ENCODE measurements at regions not wholly inside any gene's neighbourhood (a gene's known extent, or its start where the extent isn't known, plus 50 kb on each side); places are given as distances from the start of the nearest gene placed in this dataset.
"Not testable (repeated sequence)": the region's sequence is repeated elsewhere in the genome, so short reads cannot be mapped to it uniquely, and the experiment has no call there.

DNA sequence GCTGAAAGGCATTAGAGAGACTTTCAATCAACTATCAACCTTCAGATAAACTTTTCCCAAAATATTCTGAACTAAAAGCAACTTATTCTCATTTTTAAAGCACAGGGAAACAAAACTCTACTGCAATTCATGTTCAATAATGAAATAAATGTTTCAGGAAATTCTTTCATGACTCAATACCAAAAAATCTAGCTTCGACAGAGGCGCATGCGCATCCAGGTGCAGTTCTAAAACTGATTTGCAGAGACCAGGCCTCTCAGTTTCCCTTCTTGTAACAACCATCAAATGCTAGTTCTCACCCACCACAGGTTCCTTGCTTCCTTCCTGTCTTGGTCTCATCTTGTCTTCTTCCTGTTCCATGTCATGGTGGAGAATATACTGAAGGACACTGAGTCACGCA, 55.3 kb upstream of the NRBF2 start:
- DNase-seq = no peak

DNA sequence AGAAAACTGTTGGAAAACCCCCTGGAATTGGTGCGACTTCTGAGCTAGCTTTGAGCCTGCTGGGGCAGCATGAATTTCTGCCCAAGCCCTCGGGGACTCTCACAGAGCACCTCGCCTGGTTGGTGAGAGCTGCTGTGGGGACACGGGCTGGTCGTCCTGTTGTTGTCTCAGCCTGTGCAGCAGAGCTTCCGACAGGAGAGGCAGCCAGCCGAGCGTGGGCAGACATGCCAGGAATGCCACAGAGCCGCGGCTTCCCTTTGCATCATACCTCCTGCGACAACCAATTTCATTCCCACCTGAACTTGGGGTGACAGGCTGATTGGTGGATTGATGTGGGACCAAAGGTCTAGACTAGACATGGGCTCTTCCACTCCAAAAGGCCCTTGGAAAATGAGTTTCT, 60.2 kb upstream of the NRBF2 start:
- DNase-seq = no peak

DNA sequence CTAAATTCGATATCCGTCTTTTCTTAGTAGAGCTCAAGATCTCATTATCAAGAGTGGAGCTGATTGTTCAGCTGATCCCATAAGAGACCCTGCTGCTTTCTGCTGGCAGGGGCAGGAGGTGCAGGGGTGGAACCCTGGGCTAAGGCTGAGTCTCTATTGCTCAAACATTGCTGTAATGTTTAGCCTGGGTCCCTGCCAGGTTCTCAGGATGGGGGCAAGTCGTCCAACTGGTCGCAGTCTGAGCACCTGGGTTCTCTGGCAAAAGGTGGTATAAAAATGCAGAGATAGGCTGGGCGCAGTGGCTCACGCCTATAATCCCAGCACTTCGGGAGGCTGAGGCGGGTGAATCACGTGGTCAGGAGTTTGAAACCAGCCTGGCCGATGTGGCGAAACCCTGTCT, 62.0 kb upstream of the NRBF2 start:
- no peak for DNase-seq

DNA sequence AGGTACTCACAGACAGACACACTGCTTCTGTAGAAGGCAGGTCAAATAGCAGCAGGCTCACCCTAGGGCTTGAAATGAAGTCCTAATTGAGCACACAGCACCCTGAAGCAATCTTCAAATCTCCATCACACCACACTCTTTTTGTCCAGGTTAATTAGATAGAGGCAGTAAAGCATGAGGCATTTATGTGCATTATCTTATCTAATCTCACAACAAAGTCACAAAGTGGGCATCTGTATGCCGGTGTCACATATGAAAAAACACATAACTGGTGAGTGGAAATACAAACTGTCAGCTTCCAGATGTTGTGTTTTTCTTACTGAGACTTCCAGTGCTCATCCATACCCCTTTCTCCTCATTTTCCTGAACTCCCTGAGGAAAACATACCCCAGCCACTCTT, 63.8 kb upstream of the NRBF2 start:
- DNase-seq = no peak

DNA sequence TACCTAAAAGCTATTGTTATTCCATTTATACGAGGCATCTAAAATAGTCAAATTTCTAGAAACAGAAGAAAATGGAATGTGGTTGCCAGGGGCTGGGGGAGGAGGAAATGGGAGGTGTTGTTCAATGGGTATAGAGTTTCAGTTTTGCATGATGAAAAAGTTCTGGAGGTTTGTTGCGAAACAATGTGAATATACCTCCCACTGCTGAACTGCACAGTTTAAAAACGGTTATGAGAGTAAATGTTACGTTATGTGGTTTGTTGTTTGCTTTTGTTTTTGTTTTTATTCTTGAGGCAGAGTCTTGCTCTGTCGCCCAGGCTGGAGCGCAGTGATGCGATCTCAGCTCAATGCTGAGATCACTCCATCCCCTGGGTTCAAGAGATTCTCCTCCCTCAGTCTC, 64.9 kb upstream of the NRBF2 start:
- DNase-seq = no peak

DNA sequence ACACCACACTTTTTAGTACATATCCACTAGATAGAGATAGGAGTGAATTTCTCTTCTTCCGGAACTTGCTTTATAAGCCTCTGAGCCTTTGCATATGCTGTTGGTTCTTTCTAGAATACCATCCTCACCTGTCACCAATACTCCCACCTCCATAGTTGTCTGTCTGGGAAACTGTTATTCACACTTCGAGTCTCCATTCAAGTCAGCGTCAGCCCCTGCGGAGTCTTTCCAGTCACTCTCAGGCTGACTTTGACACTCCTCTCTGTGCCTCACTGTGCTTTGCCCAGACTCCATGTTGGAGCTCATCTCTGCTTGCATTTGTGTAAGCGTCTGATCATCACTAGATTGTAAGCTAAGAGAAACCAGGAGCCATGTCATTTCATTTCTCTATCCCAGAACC, 66.5 kb upstream of the NRBF2 start:
- DNase-seq = no peak

DNA sequence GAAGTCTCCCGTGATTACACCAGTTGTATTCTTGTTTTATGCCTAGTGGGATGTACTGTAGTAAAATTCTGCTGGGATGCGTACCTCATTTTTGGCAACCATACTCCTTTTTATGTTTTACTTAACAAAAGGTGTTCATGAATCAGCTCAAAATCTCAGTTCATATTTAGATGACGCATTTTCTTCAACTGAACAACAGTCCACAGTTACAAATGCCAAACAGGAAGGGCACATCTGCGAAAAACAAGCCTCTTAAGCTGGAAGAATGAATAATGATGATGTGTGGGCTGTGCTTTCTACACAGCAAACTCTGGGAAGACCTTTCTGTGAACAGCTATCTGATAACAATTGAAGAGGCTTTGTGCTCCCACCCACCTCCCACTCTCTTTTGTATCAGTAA, 68.4 kb upstream of the NRBF2 start:
- DNase-seq = no peak

DNA sequence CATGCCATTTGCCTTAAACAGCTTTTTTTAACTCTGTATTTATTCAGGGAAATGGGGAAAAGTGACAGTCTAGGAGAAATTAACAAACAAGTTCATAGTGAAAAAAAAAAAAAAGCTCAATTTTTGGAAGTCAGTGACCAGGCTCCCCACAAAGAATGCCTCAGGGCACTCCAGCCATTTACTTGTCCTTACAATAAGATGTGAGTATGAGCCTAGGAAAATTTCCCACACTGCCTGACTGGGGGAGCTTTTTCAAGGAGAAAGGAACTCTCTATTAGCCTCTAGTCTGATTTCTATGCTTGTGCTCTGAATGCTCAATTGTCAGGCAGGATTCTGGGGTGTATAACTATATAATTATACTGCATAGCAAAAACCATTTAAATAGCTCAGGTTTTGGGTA, 74.9 kb upstream of the NRBF2 start:
- no peak for DNase-seq

DNA sequence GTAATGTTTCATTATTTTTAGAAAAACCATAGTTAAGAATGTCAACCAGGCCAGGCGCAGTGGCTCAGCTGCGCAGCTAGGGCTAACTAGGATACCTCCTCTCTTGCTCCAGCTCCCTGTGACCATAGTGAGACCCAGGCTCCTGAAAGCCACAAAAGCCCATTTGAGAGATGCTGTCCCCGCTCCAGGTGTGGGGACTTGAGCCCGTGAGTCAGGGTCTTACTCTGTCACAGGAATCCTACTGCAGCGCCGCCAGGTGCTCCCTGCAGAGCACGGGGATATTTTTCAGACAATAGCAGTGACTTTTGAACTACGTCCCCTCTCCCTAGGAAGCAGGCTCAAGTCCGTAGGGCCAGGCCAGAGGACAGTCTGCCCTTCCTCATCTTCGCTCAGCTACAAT, 75.6 kb upstream of the NRBF2 start:
- no peak for DNase-seq

DNA sequence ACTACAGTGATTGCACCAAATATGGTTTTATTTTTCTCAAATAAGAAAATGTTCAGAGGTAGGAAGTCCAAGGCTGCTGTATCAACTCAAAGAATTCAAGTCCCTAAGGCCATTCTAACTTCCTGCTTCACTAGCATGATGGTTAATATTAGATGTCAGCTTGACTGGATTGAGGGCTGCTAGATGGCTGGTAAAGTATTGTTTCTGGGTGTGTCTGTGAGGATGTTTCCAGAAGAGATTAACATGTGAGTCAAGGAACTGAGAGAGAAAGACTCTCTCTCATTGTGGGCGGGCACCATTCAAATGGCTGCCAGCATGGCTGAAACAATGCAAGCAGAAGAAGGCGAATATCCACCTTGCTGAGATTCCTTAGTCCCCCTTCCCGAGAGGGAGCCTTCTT, 77.4 kb upstream of the NRBF2 start:
- no peak for DNase-seq

DNA sequence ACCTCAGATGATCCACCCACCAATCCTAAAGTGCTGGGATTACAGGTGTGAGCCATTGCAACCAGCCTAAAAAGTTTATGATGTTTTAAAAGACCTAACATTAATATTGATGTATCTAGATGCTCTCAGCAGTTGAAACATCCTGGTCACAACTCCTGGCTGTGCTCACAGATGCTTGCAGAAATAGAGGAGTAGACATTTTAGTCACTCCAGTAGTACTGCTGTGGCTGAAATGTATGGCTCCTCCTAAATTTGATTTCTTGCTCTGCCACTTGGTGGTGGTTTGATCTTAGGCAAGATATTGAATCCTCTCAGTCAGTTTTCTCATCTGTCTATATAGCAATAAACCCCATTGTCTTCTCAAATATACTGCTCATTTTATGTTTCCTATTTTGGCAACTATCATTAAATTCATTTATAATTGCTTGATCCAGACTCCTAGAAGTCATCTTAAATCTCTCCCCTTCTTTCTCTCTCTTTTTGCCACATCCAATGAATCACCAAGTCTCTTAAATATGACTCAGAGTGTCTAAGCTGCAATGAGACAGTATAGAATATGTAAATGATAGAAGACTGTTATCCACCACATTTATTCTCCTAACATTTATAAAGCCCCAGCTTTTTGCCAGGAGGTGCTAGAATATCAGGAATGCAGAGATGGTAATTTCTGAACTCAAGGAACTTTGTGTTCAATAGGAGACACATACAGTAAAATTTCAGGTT, 78.1 kb upstream of the NRBF2 start:
- DNase-seq = no peak

DNA sequence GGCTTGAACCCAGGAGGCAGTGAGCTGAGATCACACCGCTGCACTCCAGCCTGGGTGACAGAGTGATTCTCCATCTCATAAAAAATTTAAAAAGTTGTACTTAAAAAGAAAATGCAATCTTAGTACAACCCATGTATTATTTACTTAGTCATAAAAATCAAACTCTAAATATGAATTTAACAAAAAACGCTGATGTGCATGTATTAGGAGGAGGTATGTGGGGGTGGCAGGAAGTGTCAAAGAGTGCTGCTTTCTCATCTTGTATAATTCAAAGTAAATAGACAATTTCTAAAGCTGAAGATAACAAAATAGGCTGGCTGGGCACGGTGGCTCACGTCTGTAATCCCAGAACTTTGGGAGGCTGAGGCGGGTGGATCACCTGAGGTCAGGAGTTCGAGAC, 81.0 kb upstream of the NRBF2 start:
- DNase-seq = no peak

DNA sequence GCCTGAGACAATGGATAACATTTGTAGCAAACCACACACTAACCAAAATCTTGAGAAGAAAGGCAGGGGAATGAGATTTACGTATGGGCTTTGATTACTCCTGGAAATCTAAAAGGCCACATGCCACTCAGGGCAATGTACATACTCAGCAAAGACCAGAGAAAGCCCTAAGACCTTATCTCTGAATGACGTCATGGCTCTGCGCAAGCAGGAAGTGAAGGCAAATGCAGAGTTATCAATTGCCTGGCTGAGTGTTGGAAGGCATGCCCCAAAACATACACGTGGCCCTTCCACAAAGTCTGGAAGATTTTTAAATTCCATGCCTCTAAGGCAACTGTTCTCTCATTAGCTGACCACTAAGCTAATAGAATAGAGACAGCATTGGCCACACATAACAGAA, 90.9 kb upstream of the NRBF2 start:
- DNase-seq = no peak

DNA sequence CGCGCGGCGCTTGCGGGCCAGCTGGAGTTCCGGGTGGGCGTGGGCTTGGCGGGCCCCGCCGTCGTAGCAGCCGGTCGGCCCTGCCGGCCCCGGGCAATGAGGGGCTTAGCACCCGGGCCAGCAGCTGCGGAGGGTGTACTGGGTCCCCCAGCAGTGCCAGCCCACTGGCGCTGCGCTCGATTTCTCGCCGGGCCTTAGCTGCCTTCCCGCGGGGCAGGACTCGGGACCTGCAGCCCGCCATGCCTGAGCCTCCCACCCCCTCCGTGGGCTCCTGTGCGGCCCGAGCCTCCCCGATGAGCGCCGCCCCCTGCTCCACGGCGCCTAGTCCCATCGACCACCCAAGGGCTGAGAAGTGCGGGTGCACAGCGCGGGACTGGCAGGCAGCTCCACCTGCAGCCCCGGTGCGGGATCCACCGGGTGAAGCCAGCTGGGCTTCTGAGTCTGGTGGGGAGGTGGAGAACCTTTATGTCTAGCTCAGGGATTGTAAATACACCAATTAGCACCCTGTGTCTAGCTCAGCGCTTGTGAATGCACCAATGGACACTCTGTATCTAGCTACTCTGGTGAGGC, 99.4 kb upstream of the NRBF2 start:
- not testable (repeated sequence) for DNase-seq

DNA sequence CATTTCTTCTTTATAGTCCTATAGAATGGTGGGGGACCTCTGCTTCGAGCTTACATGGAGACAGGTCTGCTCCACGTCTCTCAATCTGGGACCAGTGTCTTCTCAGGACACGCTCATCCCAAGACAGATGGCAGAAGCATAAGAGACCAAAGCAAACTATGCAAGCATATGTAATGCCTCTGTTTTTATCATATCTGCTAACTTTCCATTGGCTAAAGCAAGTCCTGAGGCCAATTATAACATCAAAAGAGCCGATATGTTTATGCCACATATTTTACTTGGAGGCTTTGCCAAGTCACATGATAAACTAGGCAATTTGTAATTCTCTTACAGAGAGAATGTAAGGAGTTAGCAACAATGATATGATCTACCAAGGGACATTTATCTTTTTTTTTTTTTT, 102.6 kb upstream of the NRBF2 start:
- DNase-seq = no peak

DNA sequence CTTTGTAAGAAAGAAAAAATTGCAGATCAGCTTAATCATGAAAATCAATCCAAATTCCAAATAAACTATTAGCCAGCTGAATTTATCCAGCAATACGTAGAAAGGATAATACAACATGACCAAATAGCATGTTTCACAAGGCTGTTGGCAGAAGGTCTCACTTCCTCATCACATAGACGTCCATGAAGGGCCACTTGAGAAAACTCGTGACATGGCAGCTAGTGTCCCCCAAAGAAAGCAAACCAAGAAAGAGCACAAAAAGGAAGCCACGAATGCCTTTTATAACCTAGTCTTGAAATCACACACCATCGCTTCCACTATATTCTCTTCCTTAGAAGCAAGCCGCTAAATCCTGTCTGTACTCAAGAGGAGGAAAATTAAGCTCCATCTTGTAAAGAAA, 105.6 kb upstream of the NRBF2 start:
- DNase-seq = no peak

DNA sequence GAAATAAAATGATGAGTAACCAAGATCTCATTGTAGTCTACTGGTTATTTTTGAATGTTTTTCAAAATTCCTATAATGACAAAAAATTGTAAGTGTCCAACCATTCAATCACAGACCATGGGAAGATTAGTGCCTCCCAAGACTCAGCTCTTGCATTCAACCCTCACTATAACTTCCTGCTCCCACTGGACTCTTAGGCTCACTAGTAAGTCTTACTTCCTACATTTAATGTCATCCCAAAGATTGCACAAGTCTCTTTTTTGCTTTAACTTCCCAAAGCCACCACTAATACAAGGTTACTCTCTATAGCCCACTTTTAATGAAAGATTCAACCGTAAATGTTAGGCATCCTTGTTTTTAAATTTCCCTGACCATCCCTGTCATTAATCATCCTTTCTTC, 111.9 kb upstream of the NRBF2 start:
- no peak for DNase-seq

DNA sequence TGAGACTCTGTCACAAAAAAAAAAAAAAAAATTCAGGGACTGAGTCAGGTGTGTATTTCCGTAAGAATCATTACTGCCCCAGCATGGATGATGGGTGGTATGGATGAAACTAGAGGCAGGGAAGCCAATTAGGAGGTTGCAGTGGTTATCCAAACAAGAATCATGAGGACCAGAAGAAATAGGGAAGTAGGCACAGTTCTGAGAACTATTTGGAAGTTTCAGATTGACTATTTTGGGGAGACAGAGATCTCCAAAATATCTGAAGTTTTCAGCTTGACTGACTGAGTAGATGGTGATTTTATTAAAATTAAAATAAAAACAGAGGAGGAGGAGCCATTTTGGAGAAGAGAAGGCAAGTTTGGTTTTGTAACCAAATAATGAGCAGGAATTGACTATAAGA, 119.4 kb upstream of the NRBF2 start:
- no peak for DNase-seq

DNA sequence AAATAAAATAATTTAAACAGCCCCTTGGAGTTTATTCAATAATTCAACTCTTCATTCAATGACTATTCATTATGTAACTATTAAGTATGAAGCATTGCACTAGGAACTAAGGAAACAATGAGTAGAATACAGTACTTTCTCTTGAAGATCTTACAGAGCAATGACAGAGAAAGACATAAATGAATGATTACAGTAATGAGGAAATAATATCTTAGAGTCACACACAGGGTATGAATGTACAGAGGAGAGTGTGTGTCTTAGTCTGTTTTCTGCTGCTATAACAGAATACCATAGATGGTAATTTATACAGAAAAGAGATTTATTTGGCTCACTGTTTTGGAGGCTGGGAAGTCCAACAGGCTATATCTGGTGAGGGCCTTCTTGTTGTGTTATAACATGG, 120.5 kb upstream of the NRBF2 start:
- no peak for DNase-seq

DNA sequence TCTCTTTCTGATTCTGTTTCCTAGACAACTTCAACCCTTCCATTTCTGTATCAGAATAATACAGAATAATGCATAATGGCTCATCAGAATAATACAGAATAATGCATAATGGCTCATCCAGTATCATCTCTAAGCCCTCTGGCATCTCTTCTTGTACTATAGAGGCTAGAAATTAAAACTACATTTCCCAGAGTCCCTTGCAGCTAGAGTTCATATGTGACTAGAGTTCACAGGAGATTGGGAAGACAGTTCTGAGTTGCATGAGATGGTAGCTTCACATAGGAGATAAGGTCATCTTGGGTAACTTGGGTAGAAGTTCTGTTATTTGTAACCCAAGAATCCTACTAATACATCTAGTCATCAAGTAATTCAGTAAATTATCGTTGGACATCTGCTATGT, 122.9 kb upstream of the NRBF2 start:
- DNase-seq = no peak

DNA sequence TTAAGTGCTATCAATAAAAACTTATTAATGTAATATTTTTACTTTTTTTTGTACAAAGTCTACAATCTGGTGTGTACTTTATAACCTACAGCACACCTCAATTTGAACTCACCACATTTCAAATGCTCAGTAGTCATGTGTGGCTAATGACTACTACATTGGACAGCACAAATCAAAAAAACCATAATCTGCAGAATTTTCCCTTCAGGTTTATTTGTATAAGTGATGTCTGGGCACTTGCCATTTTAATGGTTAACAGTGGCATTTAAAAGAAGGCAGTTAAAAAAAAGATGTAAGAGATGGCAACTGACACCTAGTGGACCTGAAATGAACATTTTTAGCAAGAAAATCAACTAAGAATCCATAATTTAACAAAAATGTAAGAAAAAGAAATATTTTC, 124.6 kb upstream of the NRBF2 start:
- no peak for DNase-seq

DNA sequence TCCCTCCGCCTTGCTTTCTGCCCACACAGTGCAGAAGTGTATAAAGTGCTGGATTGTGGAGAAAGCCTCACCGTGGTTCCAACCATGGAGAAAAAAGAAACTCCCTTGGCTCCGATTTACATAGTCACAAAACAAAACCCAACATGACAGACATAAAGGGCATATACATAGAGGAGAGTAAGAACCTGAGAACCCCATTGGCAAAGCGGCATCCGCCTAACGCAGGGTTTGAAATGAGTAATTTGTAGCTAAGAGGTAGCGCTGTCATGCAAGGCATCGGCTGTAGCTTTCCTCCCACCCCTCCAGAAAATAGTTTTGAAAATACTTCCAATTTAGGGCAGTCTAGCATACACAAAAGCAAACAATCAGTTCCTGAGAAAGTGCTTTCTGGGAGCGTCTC, 126.0 kb upstream of the NRBF2 start:
- no peak for DNase-seq

DNA sequence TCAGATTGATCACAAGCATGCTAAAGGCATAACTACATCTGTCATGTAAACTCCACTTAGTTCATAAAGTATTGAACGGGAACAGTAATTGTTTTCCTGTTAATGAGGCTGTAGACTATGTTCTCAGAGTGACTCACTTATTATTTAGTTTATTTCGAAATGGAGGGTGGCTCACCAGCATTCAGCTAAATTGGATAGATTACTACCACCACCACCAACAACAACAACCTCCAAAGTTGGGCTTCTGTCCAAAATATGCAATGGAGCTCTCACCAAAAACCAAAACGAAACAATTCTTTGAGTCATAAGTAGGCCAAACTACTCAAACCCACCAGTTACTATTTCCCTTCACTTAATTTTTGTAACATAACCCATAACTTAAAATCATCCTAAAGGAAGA, 127.9 kb upstream of the NRBF2 start:
- DNase-seq = no peak

DNA sequence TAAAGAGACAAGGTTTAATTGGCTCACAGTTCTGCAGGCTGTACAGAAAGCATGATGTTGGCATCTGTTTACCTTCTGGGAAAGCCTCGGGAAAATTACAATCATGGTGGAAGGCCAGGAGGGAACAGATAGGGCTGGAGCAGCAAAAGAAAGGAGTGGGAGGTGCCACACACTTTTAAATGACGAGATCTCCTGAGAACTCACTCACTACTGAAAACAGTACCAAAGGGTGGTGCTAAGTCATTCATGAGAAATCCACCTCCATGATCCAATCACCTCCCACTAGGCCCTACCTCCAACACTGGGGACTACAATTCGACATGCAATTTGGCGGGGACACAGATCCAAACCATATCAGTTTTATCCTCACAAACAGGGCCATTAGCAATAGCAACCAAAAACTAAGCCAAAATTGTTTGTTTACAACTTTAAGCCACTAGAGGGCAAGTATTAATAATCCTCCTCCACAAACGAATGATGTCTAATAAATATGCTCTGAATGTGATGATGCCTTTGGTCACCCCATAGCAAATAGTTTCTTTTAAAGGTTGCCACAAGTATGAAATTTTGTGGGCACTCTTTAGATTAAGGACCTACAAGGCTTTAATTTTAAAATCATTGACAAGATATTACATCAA, 129.2 kb upstream of the NRBF2 start:
- DNase-seq = no peak

DNA sequence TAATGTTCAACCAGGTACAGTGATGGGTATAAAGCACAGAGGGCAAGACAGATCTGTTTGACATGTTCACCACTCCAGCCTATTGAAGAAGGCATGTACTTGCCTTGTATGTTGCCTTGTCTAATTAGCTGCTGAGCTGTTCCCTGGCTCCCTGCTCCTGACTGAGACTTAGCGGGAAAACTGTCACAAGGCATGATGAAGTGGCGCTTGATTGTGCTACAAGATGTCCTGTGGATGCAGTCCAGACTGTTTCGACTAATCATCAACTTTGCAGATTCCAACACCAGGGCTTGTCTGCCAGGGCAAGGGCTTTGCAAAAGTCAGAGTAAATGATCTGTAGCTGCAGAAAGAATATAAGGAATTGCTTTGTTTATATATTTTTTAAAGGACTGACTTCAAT, 136.2 kb upstream of the NRBF2 start:
- DNase-seq = no peak
